HL-60 (cell line): ENCODE measurements at regions not wholly inside any gene's neighbourhood (a gene's known extent, or its start where the extent isn't known, plus 50 kb on each side); places are given as distances from the start of the nearest gene placed in this dataset.
A peak's percentile ranks its signal among the peaks of the same experiment; 100 is the strongest.
"Not testable (repeated sequence)": the region's sequence is repeated elsewhere in the genome, so short reads cannot be mapped to it uniquely, and the experiment has no call there.

Source experiments
- DNase-seq, 2 experiments: peaks; one replicate each; pipeline ENCODE4 v3.0.0-alpha.2; 2010 to 2020; ENCODE audit warnings: low read depth in 1 of 2, low spot score in 1 of 2
- H3K27ac ChIP-seq: fragments of 250-450 bp; sonication (Bioruptor Pico); replicated peaks from 2 replicates; pipeline ENCODE4 v1.5.1; 2020; ENCODE audit warnings: mild to moderate bottlenecking, moderate library complexity
- H3K27me3 ChIP-seq: fragments of 250-450 bp; sonication (Bioruptor Pico); 2 replicates; pipeline ENCODE4 v1.5.1; 2021; ENCODE audit warnings: mild to moderate bottlenecking, moderate library complexity; ENCODE audit not compliant: insufficient read depth, poor library complexity, severe bottlenecking
- H3K4me3 ChIP-seq: replicated peaks from 2 replicates; pipeline ENCODE4 v1.5.1; 2011; ENCODE audit warnings: mild to moderate bottlenecking, control low read depth, low read length; ENCODE audit not compliant: insufficient read depth
- GABPA ChIP-seq: IDR thresholded peaks from 2 replicates; pipeline ENCODE4 v1.6.1; 2012; ENCODE audit warnings: low read depth
- POLR2AphosphoS5 ChIP-seq: IDR thresholded peaks from 2 replicates; pipeline ENCODE4 v1.6.1; 2012; ENCODE audit warnings: low read depth
- SPI1 ChIP-seq: IDR thresholded peaks from 2 replicates; pipeline ENCODE4 v1.6.1; 2012; ENCODE audit warnings: low read depth, mild to moderate bottlenecking, borderline replicate concordance
- TF ChIP-seq, protein P1 (sequence below): IDR thresholded peaks from 2 replicates; pipeline ENCODE4 v1.6.1; 2012; ENCODE audit warnings: low read depth; ENCODE audit not compliant: insufficient replicate concordance
- TF ChIP-seq, protein P2 (sequence below): IDR thresholded peaks from one replicate; pipeline ENCODE4 v1.5.1; 2011; ENCODE audit warnings: low read length, control low read depth, inconsistent platforms; ENCODE audit not compliant: insufficient read depth

DNA sequence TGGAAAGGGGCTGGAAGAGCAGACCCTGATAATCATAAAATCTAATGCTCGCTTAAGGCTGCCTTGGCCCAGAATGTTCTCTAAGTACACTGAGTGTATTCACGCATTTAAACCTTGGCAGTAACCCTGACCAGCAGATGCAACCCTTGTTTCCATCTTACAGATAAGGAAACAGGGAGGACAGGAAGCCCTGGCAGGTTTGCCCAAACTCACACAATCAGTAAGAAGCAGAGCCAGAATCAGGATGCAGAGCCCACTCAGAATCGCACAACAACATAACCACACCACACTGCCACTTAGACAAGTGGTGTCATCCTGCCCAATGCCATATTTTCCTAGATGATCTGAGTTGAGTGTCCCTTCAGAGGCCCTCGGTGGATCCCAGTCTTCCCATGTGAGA lies 214.5 kb upstream of the HES1 start:
- TF ChIP-seq, protein P1, sequence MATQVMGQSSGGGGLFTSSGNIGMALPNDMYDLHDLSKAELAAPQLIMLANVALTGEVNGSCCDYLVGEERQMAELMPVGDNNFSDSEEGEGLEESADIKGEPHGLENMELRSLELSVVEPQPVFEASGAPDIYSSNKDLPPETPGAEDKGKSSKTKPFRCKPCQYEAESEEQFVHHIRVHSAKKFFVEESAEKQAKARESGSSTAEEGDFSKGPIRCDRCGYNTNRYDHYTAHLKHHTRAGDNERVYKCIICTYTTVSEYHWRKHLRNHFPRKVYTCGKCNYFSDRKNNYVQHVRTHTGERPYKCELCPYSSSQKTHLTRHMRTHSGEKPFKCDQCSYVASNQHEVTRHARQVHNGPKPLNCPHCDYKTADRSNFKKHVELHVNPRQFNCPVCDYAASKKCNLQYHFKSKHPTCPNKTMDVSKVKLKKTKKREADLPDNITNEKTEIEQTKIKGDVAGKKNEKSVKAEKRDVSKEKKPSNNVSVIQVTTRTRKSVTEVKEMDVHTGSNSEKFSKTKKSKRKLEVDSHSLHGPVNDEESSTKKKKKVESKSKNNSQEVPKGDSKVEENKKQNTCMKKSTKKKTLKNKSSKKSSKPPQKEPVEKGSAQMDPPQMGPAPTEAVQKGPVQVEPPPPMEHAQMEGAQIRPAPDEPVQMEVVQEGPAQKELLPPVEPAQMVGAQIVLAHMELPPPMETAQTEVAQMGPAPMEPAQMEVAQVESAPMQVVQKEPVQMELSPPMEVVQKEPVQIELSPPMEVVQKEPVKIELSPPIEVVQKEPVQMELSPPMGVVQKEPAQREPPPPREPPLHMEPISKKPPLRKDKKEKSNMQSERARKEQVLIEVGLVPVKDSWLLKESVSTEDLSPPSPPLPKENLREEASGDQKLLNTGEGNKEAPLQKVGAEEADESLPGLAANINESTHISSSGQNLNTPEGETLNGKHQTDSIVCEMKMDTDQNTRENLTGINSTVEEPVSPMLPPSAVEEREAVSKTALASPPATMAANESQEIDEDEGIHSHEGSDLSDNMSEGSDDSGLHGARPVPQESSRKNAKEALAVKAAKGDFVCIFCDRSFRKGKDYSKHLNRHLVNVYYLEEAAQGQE, result no peak
- TF ChIP-seq POLR2AphosphoS5 (no peak), SPI1 (no peak)
- no peak overlapping the region for H3K27ac ChIP-seq
- H3K27me3 ChIP-seq, result no peaks in the 10 kb centered on the region
- no peak overlapping the region for H3K4me3 ChIP-seq
- DNase-seq, result no peak

DNA sequence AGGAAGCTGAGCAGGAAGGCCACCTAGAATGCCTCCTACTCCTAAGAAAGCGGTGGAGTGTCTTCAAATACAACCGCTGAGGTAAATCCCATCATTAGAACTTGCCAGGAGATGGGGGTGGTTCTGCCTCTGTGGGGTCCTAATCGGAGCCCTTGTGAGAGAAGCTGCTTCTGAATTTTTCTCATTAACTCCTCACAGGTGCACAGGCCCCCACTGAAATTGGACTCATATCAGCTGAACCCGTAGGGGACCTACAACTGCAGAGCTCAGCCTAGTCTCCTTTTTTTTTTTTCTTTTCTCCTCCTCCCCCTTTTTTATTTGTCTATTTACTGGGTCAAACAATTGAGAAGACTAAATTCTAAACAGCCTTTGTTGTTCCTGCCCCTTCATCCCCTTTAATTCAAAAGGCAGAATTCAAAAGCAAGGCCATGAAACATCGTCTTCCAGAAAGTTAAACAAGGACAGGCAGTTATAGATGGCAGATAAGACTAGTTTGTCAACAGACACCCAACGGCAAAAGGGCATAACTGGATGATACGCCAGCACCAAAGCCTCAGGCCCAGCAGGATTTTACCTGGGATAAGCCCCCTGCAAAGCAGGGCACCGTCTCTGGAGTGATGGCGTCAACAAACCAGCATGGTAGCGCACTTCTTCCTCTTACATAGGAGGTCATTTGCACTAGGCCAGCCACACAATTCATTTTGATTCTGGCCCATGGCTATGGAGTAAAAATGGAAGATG lies 213.7 kb upstream of the HES1 start:
- TF ChIP-seq POLR2AphosphoS5, result no peak
- no peak for TF ChIP-seq GABPA
- TF ChIP-seq, protein P2, sequence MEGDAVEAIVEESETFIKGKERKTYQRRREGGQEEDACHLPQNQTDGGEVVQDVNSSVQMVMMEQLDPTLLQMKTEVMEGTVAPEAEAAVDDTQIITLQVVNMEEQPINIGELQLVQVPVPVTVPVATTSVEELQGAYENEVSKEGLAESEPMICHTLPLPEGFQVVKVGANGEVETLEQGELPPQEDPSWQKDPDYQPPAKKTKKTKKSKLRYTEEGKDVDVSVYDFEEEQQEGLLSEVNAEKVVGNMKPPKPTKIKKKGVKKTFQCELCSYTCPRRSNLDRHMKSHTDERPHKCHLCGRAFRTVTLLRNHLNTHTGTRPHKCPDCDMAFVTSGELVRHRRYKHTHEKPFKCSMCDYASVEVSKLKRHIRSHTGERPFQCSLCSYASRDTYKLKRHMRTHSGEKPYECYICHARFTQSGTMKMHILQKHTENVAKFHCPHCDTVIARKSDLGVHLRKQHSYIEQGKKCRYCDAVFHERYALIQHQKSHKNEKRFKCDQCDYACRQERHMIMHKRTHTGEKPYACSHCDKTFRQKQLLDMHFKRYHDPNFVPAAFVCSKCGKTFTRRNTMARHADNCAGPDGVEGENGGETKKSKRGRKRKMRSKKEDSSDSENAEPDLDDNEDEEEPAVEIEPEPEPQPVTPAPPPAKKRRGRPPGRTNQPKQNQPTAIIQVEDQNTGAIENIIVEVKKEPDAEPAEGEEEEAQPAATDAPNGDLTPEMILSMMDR, result no peak
- TF ChIP-seq SPI1, result no peak
- TF ChIP-seq, protein P1, result no peak
- Histone ChIP-seq H3K27ac (no peak overlapping the region), H3K27me3 (no peaks in the 10 kb centered on the region), H3K4me3 (no peak overlapping the region)
- DNase-seq, result no peak

DNA sequence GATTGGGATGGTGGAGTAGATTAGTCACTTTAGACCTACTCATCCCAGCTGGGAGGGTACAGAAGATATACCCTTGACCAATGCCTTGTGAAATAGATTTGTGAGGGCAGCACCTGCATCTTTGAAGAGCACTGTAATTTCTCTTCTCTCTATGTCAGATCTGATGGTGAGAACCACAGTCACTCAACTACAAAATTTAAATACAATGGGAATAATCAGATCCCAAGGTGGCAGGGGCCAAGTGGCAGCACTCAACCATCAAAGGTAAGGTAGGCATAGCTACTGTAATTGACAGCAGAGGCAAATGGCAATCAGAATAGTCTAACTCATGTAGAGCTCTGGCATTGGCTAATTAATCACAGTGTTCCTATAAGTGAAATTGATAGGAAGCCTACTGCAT lies 212.0 kb upstream of the HES1 start:
- H3K27ac ChIP-seq, DNase-seq: not testable (repeated sequence)

DNA sequence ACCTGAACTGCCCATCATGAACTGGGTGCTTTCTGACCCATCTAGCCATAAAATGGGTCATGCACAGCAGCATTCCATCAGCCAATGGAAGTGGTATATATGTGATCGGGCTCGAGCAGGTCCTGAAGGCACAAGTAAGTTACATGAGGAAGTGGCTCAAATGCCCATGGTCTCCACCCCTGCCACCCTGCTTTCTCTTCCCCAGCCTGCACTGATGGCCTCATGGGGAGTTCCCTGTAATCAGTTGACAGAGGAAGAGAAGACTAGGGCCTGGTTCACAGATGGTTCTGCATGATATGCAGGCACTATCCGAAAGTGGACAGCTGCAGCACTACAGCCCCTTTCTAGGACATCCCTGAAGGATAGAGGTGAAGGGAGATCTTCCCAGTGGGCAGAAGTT lies 209.9 kb upstream of the HES1 start:
- TF ChIP-seq SPI1, result peak; percentile 41; the same call in 1 of the 2 replicates
- H3K4me3 ChIP-seq, H3K27ac ChIP-seq, H3K27me3 ChIP-seq: not testable (repeated sequence)
- peak in 1 of 2 experiments; percentile 50 for DNase-seq

More for the DNA sequence above, 212.0 kb upstream of the HES1 start:
- H3K27me3 ChIP-seq, H3K4me3 ChIP-seq: not testable (repeated sequence)

DNA sequence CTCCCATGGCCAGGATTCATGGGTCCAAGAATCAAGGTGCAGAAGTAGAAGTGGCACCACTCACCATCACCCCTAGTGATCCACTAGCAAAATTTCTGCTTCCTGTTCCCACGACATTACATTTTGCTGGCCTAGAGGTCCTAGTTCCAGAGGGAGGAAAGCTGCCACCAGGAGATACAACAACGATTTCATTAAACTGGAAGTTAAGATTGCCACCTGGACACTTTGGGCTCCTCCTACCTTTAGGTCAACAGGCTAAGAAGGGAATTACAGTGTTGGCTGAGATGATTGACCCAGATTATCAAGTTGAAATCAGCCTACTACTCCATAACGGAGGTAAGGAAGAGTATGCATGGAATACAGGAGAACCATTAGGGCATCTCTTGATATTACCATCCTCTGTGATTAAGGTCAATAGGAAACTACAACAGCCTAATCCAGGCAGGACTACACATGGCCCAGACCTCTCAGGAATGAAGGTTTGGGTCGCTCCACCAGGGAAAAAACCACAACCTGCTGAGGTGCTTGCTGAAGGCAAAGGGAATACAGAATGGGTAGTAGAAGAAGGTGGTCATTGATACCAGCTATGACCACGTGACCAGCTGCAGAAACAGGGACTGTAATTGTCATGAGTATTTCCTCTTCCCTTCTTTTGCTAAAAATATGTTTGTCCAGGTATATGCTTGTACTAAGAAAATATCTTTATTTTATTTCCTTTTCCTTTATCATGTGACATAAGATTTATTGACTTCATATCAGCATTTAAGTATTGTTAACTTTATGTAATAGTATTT lies 208.3 kb upstream of the HES1 start:
- H3K27ac ChIP-seq, DNase-seq, H3K4me3 ChIP-seq, H3K27me3 ChIP-seq: not testable (repeated sequence)
